Thymus (tissue), 11 donors: ENCODE measurements at regions not wholly inside any gene's neighbourhood (a gene's known extent, or its start where the extent isn't known, plus 50 kb on each side); places are given as distances from the start of the nearest gene placed in this dataset.

ENCODE experiments used
- DNase-seq, 9 donors: peaks; one replicate each; pipeline ENCODE4 v3.0.0-alpha.2; 2013; ENCODE audit warnings: low spot score in 9 of 9, low read depth in 6 of 9, missing footprints in 1 of 9
- H3K27ac ChIP-seq, 2 donors: one replicate each; pipeline ENCODE4 v1.5.1; 2013; ENCODE audit warnings: control low read depth in 1 of 2, low read depth in 1 of 2, low read length in 1 of 2, mild to moderate bottlenecking in 1 of 2, moderate library complexity in 1 of 2
- H3K27me3 ChIP-seq, 2 donors: one replicate each; pipeline ENCODE4 v1.5.1; 2013; ENCODE audit warnings: low read length in 1 of 2; ENCODE audit not compliant: control insufficient read depth in 2 of 2, insufficient read depth in 1 of 2
- H3K36me3 ChIP-seq, 2 donors: one replicate each; pipeline ENCODE4 v1.5.1; 2013; ENCODE audit warnings: low read length in 1 of 2, mild to moderate bottlenecking in 1 of 2, moderate library complexity in 1 of 2; ENCODE audit not compliant: control insufficient read depth in 2 of 2, insufficient read depth in 2 of 2
- H3K4me1 ChIP-seq, 2 donors: one replicate each; pipeline ENCODE4 v1.5.1; 2013; ENCODE audit warnings: low read length in 2 of 2; ENCODE audit not compliant: control insufficient read depth in 2 of 2, insufficient read depth in 2 of 2
- H3K4me3 ChIP-seq, 2 donors: one replicate each; pipeline ENCODE4 v1.5.1; 2013; ENCODE audit warnings: low read length in 2 of 2, control low read depth in 1 of 2, mild to moderate bottlenecking in 1 of 2
- H3K9me3 ChIP-seq, 2 donors: one replicate each; pipeline ENCODE4 v1.5.1; 2013; ENCODE audit warnings: low read length in 1 of 2, mild to moderate bottlenecking in 1 of 2; ENCODE audit not compliant: control insufficient read depth in 2 of 2, insufficient read depth in 1 of 2
- WGBS: extraction: QIAGEN DNeasy Blood & Tissue Kit; methylation state at CpG from one replicate; pipeline ENCODE4 v1.1.7; 2013; 5-methylcytosine and 5-hydroxymethylcytosine counted together
- donor health status: healthy.

DNA sequence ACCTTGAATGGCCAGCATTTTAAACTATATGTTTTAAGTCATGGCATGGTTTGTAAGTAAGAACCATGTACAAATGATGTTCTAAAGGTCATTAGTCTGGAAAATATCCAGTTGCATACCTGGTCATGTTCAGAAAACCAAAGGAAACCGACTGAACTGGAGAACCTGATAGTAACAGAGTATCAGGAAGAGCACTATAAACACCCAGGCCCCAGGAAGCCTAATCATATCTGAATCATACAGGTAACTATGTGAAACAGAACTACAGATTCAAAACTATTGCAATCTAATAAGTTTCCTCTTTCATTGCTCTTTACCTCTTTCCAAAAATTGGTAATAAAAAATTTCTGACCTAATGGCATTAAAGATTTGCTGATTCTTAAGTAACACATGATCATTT, 500.3 kb downstream of the ARHGEF28 start:
- Histone ChIP-seq H3K4me3 (no peak overlapping the region), H3K9me3 (no peaks in the 10 kb centered on the region), H3K27ac (no peak overlapping the region), H3K36me3 (no peaks in the 10 kb centered on the region), H3K4me1 (no peaks in the 10 kb centered on the region), H3K27me3 (no peaks in the 10 kb centered on the region)
- DNase-seq: no peak
- 58% methylated on average over 1 of the region's 1 CpG for WGBS

DNA sequence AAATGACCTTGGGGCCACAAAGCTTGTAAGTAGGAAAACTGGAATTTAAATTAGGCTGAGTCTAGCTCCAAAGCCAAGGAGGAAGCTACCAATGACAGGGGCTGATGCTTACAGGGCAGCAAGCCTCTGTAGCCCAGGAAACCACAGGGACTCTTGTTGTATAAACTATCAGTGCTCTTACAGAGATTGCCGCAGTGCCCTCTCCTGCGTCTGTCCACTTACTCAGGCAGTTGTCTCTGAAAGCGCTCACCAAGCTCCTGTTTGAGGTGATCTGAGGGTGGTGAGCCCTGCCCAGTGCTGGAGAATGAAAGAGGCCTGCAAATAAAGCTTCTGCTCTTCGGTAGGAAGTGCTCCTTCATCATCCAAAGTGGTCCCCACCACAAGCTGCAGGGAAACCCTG, 498.8 kb downstream of the ARHGEF28 start:
- no peaks in the 10 kb centered on the region for H3K4me1 ChIP-seq
- WGBS: 96% methylated on average over 4 of the region's 4 CpGs
- H3K27ac ChIP-seq: no peak overlapping the region
- no peak overlapping the region for H3K4me3 ChIP-seq
- H3K36me3 ChIP-seq: no peaks in the 10 kb centered on the region
- H3K27me3 ChIP-seq: no peaks in the 10 kb centered on the region
- no peaks in the 10 kb centered on the region for H3K9me3 ChIP-seq
- no peak for DNase-seq

DNA sequence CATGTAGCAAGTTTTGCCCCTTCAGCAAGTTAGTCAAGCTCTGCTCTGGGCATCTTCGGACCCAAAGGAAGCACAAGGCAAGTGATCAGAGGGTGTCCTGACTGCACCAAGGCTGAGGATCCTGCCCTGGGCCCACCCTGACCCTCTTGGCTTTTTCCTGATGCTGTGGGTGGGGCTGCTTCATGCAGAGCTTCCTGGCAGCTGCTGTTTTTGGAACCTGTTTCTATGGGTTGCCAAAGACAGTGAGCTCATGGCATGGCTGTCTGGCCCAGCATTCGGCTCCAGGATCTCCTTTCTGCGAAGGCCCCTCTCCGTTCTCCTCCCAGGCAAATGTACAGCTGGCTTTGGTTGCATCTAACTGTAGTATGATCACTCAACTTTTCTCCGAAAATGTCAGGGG, 497.9 kb downstream of the ARHGEF28 start:
- no peaks in the 10 kb centered on the region for H3K27me3 ChIP-seq
- H3K4me1 ChIP-seq: no peaks in the 10 kb centered on the region
- H3K4me3 ChIP-seq: no peak overlapping the region
- no peaks in the 10 kb centered on the region for H3K36me3 ChIP-seq
- 95% methylated on average over 5 of the region's 5 CpGs for WGBS
- H3K27ac ChIP-seq: no peak overlapping the region
- H3K9me3 ChIP-seq: no peaks in the 10 kb centered on the region
- DNase-seq: no peak

DNA sequence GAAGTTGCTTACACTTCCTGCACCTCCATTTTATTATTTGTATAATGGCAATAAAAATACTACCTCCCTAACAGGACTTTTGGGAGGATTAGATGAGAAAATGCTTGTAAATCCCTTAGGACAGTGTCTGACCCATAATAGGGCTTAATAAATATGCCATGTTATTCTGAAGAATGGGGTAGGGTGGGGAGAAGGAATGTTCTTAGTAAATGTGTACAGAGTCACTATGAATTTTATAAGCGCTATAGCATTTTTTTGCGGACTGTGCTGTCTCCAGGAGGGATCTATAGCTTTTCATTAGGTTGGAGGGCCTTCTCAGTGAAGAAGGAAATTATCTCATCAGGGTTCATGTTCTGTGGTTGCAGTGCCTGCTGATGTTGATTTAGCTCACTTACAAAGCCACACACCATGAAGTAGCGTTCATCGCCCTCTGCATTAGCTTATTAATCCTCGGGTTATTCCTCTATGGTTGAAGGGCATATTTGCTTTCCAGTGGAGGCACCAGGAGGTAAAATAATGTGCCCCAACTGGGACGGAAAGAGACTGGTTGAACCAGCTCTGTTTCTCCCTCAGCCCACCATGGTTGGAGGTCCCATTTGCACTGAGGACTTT, 497.1 kb downstream of the ARHGEF28 start:
- no peak overlapping the region for H3K4me3 ChIP-seq
- H3K27me3 ChIP-seq: no peaks in the 10 kb centered on the region
- no peak for DNase-seq
- H3K4me1 ChIP-seq: no peaks in the 10 kb centered on the region
- no peaks in the 10 kb centered on the region for H3K36me3 ChIP-seq
- H3K9me3 ChIP-seq: no peaks in the 10 kb centered on the region
- H3K27ac ChIP-seq: no peak overlapping the region
- WGBS: 76% methylated on average over 6 of the region's 6 CpGs

DNA sequence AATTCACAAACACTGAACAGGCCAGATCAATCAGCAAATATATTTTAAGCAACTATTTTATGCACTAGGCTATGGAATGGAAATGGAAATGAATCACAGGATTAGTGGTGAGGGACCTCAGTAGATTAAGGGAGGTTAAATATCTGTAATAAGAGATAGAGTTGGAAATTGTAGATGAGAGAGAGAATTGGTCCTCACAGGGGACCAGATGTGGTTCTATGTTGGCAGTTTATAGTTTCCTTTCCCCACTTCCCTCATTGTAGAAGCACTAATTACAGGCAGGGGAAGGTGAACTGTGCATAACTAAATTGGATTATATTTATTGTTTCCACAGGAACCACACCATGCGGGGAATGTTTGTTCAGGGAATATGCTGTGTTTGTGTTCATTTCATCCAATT, 496.2 kb downstream of the ARHGEF28 start:
- no peak overlapping the region for H3K27ac ChIP-seq
- DNase-seq: no peak
- no peak overlapping the region for H3K4me3 ChIP-seq
- no peaks in the 10 kb centered on the region for H3K9me3 ChIP-seq
- no peaks in the 10 kb centered on the region for H3K4me1 ChIP-seq
- no peaks in the 10 kb centered on the region for H3K36me3 ChIP-seq
- no peaks in the 10 kb centered on the region for H3K27me3 ChIP-seq
- 94% methylated on average over 1 of the region's 1 CpG for WGBS

DNA sequence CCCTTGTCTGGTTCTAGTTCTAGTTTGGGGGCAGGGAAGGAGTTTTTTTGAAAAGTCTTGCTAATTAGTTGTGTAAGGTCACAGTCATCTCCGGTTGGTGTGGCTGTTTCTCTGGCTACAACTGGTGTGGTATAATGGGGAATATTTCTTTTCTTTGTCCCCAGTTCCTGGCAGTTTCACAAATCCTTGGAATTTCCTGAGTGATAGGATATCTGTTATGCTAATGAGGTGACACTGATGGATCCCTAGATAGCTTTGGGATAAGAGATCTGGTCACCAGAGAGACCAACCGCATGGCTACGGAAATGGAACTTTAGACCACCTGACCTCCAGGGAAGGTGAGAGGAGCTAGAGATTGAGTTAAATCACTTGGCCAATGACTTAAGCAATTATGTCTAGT, 494.6 kb downstream of the ARHGEF28 start:
- Histone ChIP-seq H3K27me3 (no peaks in the 10 kb centered on the region), H3K4me1 (no peaks in the 10 kb centered on the region), H3K4me3 (no peak overlapping the region), H3K9me3 (no peaks in the 10 kb centered on the region), H3K36me3 (no peaks in the 10 kb centered on the region), H3K27ac (no peak overlapping the region)
- DNase-seq: no peak
- WGBS: 96% methylated on average over 3 of the region's 3 CpGs

DNA sequence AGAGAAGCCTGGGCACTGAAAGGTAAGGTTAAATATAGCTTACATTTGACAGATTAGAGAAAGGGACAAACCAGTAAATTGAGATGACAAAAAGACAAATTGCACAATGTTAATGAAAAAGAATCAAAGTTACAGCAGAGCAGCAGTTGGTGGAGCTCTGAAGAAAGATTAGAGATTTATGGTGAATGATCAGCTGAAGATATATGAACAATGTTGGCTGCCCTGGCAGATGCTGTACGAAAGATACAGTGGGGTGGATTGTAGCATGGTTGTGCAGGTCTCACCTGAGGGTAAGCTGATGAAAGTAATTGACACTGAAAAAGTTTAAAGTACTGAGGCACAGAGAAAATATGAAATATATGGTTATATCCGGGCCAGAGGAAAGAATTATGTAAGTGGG, 492.1 kb downstream of the ARHGEF28 start:
- H3K27ac ChIP-seq: no peak overlapping the region
- no peaks in the 10 kb centered on the region for H3K9me3 ChIP-seq
- no peak overlapping the region for H3K4me3 ChIP-seq
- no peaks in the 10 kb centered on the region for H3K27me3 ChIP-seq
- H3K36me3 ChIP-seq: no peaks in the 10 kb centered on the region
- DNase-seq: no peak
- H3K4me1 ChIP-seq: no peaks in the 10 kb centered on the region
- WGBS: 72% methylated on average over 2 of the region's 2 CpGs

DNA sequence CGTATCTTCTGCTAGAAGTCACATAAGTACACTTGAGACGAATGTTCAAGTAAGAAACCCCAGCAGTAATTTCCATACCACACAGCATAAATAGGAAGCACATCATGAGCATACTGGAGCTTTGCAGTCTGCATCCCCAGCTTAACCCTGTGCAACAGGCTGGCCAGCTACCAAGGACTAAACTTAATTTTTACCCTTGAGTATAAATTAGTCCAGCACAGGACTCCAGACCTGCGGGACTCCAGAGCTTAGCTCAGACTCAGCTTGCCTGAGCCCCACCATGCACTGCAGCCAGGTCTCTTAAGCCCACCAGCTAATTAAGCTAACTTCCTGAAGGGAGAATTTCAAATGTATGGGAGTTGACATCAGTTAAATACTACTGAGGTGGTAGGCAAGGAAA, 491.0 kb downstream of the ARHGEF28 start:
- Histone ChIP-seq H3K36me3 (no peaks in the 10 kb centered on the region), H3K9me3 (no peaks in the 10 kb centered on the region), H3K27me3 (peaks cover 0 to 2% of the 10 kb centered on the region in 2 donors), H3K27ac (no peak overlapping the region), H3K4me1 (no peaks in the 10 kb centered on the region), H3K4me3 (no peak overlapping the region)
- DNase-seq: no peak
- WGBS: 79% methylated on average over 3 of the region's 3 CpGs

DNA sequence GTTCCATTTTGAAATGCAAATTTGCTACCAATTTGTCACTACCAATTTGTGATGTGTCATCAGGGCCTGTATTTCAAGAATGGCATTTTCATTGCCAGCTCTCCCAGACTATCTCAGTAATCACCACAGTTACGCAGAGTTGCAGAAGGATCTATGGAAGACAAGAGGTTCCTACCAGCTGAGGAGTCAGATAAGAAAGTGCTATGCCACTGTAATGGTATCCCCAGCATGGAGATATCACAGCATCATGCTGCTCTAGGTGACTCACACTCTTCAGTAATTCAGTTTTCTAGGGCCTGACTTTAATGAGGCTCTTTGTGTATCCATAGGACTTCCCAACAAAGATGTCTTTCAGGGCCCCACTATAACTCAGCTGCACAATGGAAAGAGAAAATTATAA, 490.3 kb downstream of the ARHGEF28 start:
- 96% methylated on average over 1 of the region's 1 CpG for WGBS
- H3K36me3 ChIP-seq: no peaks in the 10 kb centered on the region
- no peaks in the 10 kb centered on the region for H3K4me1 ChIP-seq
- no peak overlapping the region for H3K4me3 ChIP-seq
- no peak for DNase-seq
- H3K27ac ChIP-seq: no peak overlapping the region
- H3K9me3 ChIP-seq: no peaks in the 10 kb centered on the region
- peaks cover 0 to 2% of the 10 kb centered on the region in 2 donors for H3K27me3 ChIP-seq

DNA sequence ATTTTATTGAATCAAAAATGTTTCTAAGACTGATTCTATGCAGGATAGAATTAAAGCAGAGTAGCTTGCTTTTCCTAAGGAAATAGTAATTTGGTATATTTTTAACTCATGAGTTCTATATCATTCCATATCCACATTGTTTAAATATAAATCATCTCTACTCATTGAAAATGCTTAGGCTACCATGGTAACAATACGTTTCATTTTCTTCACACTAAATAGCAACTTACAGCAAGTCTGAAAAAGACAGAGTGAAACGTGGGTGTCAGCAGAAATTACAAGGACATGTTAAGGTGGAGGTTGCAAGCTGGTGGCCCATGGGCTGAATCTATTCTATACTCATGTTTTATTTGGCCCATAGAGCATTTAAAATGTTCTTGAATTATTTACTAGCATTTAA, 487.9 kb downstream of the ARHGEF28 start:
- peaks cover 0 to 2% of the 10 kb centered on the region in 2 donors for H3K27me3 ChIP-seq
- WGBS: 78% methylated on average over 2 of the region's 2 CpGs
- no peak for DNase-seq
- no peaks in the 10 kb centered on the region for H3K9me3 ChIP-seq
- H3K4me1 ChIP-seq: no peaks in the 10 kb centered on the region
- no peak overlapping the region for H3K27ac ChIP-seq
- no peaks in the 10 kb centered on the region for H3K36me3 ChIP-seq
- H3K4me3 ChIP-seq: no peak overlapping the region
